ENCODE measurements at regions not wholly inside any gene's neighbourhood (a gene's known extent, or its start where the extent isn't known, plus 50 kb on each side); places are given as distances from the start of the nearest gene placed in this dataset.

GRCh38 chr2:149920389-149920788, 332.8 kb upstream of the MMADHC start:
- Histone ChIP-seq H3K36me3 (ENCODE audit: control insufficient read depth in 2 of 2, extremely low read depth in 1 of 2, insufficient read depth in 2 of 2, low read length in 2 of 2) (no peaks in the 10 kb centered on the region), H3K79me2 (ENCODE audit: control insufficient read depth, insufficient read depth, low read length) (no peaks in the 10 kb centered on the region), H4K20me1 (ENCODE audit: control insufficient read depth, extremely low read depth, insufficient read depth, low read length) (no peaks in the 10 kb centered on the region), H3K9me1 (ENCODE audit: control insufficient read depth, extremely low read depth, insufficient read depth, low read length) (no peaks in the 10 kb centered on the region), H3K27ac (ENCODE audit: control insufficient read depth, insufficient read depth, low read length) (no peak overlapping the region), H3K9ac (ENCODE audit: control insufficient read depth, extremely low read depth, insufficient read depth, low read length) (no peak overlapping the region), H3K4me3 (ENCODE audit: control insufficient read depth in 2 of 3, extremely low read depth in 1 of 3, insufficient read depth in 2 of 3, low read depth in 1 of 3, low read length in 3 of 3) (no peak overlapping the region), H3K4me1 (ENCODE audit: control insufficient read depth, extremely low read depth, insufficient read depth, low read length) (peaks cover 9% of the 10 kb centered on the region), H3K4me2 (ENCODE audit: control insufficient read depth, extremely low read depth, insufficient read depth, low read depth, low read length) (no peak overlapping the region), H3K9me3 (ENCODE audit: control insufficient read depth, low read depth, low read length) (peaks cover 2% of the 10 kb centered on the region), H2AFZ (ENCODE audit: control insufficient read depth, low read length) (no peak overlapping the region), H3K27me3 (ENCODE audit: control insufficient read depth, extremely low read depth, insufficient read depth, low read length) (no peaks in the 10 kb centered on the region)
- FAIRE-seq (no peak), DNase-seq (ENCODE audit: low read depth, low spot score) (no peak)
- dilution Hi-C loops (cut with MboI; ENCODE audit: extremely low pct_ligation_motif_present, low sequenced_read_pairs), result no loop called here
- no peak for TF ChIP-seq CTCF (optimal IDR thresholded peaks at IDR 0.05 in 1 of 3, IDR thresholded peaks at IDR 0.05 in 1 of 3, conservative IDR thresholded peaks at IDR 0.05 in 1 of 3; ENCODE audit: extremely low read depth in 1 of 3, insufficient read depth in 2 of 3, low read length in 3 of 3)
- no peak for TF ChIP-seq EZH2 (IDR thresholded peaks at IDR 0.05; ENCODE audit: low read length)

GRCh38 chr2:149915151-149915550, 327.6 kb upstream of the MMADHC start:
- no peaks in the 10 kb centered on the region for H3K27me3 ChIP-seq (ENCODE audit: control insufficient read depth, extremely low read depth, insufficient read depth, low read length)
- H3K9me1 ChIP-seq (ENCODE audit: control insufficient read depth, extremely low read depth, insufficient read depth, low read length), result no peaks in the 10 kb centered on the region
- FAIRE-seq (no peak), DNase-seq (ENCODE audit: low read depth, low spot score) (no peak)
- no peaks in the 10 kb centered on the region for H3K79me2 ChIP-seq (ENCODE audit: control insufficient read depth, insufficient read depth, low read length)
- H3K4me1 ChIP-seq (ENCODE audit: control insufficient read depth, extremely low read depth, insufficient read depth, low read length), result no peaks in the 10 kb centered on the region
- H3K9ac ChIP-seq (ENCODE audit: control insufficient read depth, extremely low read depth, insufficient read depth, low read length), result no peak overlapping the region
- no peaks in the 10 kb centered on the region for H4K20me1 ChIP-seq (ENCODE audit: control insufficient read depth, extremely low read depth, insufficient read depth, low read length)
- no peaks in the 10 kb centered on the region for H3K36me3 ChIP-seq (ENCODE audit: control insufficient read depth in 2 of 2, extremely low read depth in 1 of 2, insufficient read depth in 2 of 2, low read length in 2 of 2)
- H3K4me3 ChIP-seq (ENCODE audit: control insufficient read depth in 2 of 3, extremely low read depth in 1 of 3, insufficient read depth in 2 of 3, low read depth in 1 of 3, low read length in 3 of 3), result no peak overlapping the region
- H3K9me3 ChIP-seq (ENCODE audit: control insufficient read depth, low read depth, low read length), result no peaks in the 10 kb centered on the region
- dilution Hi-C loops (cut with MboI; ENCODE audit: extremely low pct_ligation_motif_present, low sequenced_read_pairs), result no loop called here
- TF ChIP-seq CTCF (optimal IDR thresholded peaks at IDR 0.05 in 1 of 3, IDR thresholded peaks at IDR 0.05 in 1 of 3, conservative IDR thresholded peaks at IDR 0.05 in 1 of 3; ENCODE audit: extremely low read depth in 1 of 3, insufficient read depth in 2 of 3, low read length in 3 of 3) (no peak), EZH2 (IDR thresholded peaks at IDR 0.05; ENCODE audit: low read length) (no peak)
- H2AFZ ChIP-seq (ENCODE audit: control insufficient read depth, low read length), result no peak overlapping the region
- no peak overlapping the region for H3K27ac ChIP-seq (ENCODE audit: control insufficient read depth, insufficient read depth, low read length)
- H3K4me2 ChIP-seq (ENCODE audit: control insufficient read depth, extremely low read depth, insufficient read depth, low read depth, low read length), result no peak overlapping the region

Measured in keratinocyte (primary cell).